GM03348 (cell line): ENCODE measurements at regions not wholly inside any gene's neighbourhood (a gene's known extent, or its start where the extent isn't known, plus 50 kb on each side); places are given as distances from the start of the nearest gene placed in this dataset.
"Not testable (repeated sequence)": the region's sequence is repeated elsewhere in the genome, so short reads cannot be mapped to it uniquely, and the experiment has no call there.

Experiments used
- DNase-seq: peaks from one replicate; pipeline ENCODE4 v3.0.0; 2012; ENCODE audit warnings: low spot score

- DNase-seq: no peak
Observed at GRCh38 chr7:42722198-42722597, 189.7 kb downstream of the C7orf25 start.

- peak; percentile 62 for DNase-seq
Observed at GRCh38 chr7:42720991-42721796, 190.7 kb downstream of the C7orf25 start.

- no peak for DNase-seq
Observed at GRCh38 chr7:42720012-42720411, 191.9 kb downstream of the C7orf25 start.

- DNase-seq: not testable (repeated sequence)
Observed at GRCh38 chr7:42718466-42718865, 193.4 kb downstream of the C7orf25 start.

- no peak for DNase-seq
Observed at GRCh38 chr7:42714356-42714755, 197.5 kb downstream of the C7orf25 start.

- no peak for DNase-seq
Observed at GRCh38 chr7:42709284-42709683, 202.6 kb downstream of the C7orf25 start.

GRCh38 chr7:42704710-42705109 lies 207.2 kb downstream of the C7orf25 start:
- no peak for DNase-seq

GRCh38 chr7:42702647-42703046 lies 209.2 kb downstream of the C7orf25 start:
- DNase-seq: no peak

GRCh38 chr7:42700406-42701327 lies 211.2 kb downstream of the C7orf25 start:
- peak; percentile 27 for DNase-seq

- DNase-seq: no peak
Observed at GRCh38 chr7:42699380-42700178, 212.3 kb downstream of the C7orf25 start.

- no peak for DNase-seq
Observed at GRCh38 chr7:42698600-42699374, 213.1 kb downstream of the C7orf25 start.

GRCh38 chr7:42694894-42695507 lies 216.9 kb downstream of the C7orf25 start:
- no peak for DNase-seq

GRCh38 chr7:42693722-42694121 lies 218.1 kb downstream of the C7orf25 start:
- no peak for DNase-seq

- DNase-seq: no peak
Observed at GRCh38 chr7:42692621-42693020, 219.2 kb downstream of the C7orf25 start.

GRCh38 chr7:42690794-42691639 lies 220.9 kb downstream of the C7orf25 start:
- peak; percentile 63 for DNase-seq

GRCh38 chr7:42689626-42690025 lies 222.2 kb downstream of the C7orf25 start:
- DNase-seq: no peak

- no peak for DNase-seq
Observed at GRCh38 chr7:42688056-42688371, 223.9 kb downstream of the C7orf25 start.

GRCh38 chr7:42687211-42688055 lies 224.4 kb downstream of the C7orf25 start:
- DNase-seq: no peak

GRCh38 chr7:42686594-42687156 lies 225.2 kb downstream of the C7orf25 start:
- no peak for DNase-seq
